Neuron (in vitro differentiated cells): ENCODE measurements at regions not wholly inside any gene's neighbourhood (a gene's known extent, or its start where the extent isn't known, plus 50 kb on each side); places are given as distances from the start of the nearest gene placed in this dataset.

Source experiments
- H2AFZ ChIP-seq: one replicate; pipeline ENCODE4 v1.6.1; 2013; ENCODE audit warnings: low read depth, mild to moderate bottlenecking, inconsistent platforms, low read length, moderate library complexity
- H3K27me3 ChIP-seq: one replicate; pipeline ENCODE4 v1.6.1; 2013; ENCODE audit warnings: low read length; ENCODE audit not compliant: insufficient read depth
- H3K36me3 ChIP-seq: one replicate; pipeline ENCODE4 v1.6.1; 2013; ENCODE audit warnings: low read length; ENCODE audit not compliant: insufficient read depth
- H3K4me1 ChIP-seq: one replicate; pipeline ENCODE4 v1.6.1; 2013; ENCODE audit warnings: low read length; ENCODE audit not compliant: insufficient read depth
- H3K4me3 ChIP-seq: 2 replicates; pipeline ENCODE4 v1.5.1; 2013; ENCODE audit warnings: mild to moderate bottlenecking, low read length, moderate library complexity
- H3K9me3 ChIP-seq: one replicate; pipeline ENCODE4 v1.6.1; 2013; ENCODE audit warnings: low read length

GRCh38 chr14:44814196-44814595, 147.6 kb downstream of the KLHL28 start:
- no peak overlapping the region for H2AFZ ChIP-seq
- no peaks in the 10 kb centered on the region for H3K27me3 ChIP-seq
- no peaks in the 10 kb centered on the region for H3K36me3 ChIP-seq
- no peaks in the 10 kb centered on the region for H3K9me3 ChIP-seq
- no peaks in the 10 kb centered on the region for H3K4me1 ChIP-seq
- no peak overlapping the region for H3K4me3 ChIP-seq

DNA sequence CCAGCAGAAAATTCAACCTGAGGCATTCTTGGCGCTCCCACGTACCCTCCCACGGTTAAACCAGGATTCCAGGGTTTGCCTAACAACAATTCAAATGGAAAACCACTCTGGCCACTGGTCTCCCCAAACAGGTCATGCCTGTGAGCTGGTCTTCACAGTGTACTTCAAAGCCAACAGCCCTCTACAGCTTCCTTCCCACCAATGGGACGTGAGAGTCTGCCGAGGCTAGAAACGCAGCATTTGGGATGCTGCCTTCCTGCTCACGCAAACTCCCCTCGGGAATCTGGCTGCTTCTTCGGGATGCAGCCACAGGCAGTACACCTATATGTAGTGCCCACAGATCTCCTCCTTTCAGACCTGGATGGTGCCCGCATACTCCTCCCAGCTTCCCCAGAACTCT, 149.1 kb downstream of the KLHL28 start:
- no peaks in the 10 kb centered on the region for H3K9me3 ChIP-seq
- no peak overlapping the region for H2AFZ ChIP-seq
- no peak overlapping the region for H3K4me3 ChIP-seq
- H3K4me1 ChIP-seq = no peaks in the 10 kb centered on the region
- H3K36me3 ChIP-seq = no peaks in the 10 kb centered on the region
- no peaks in the 10 kb centered on the region for H3K27me3 ChIP-seq

GRCh38 chr14:44804391-44804790, 157.4 kb downstream of the KLHL28 start:
- Histone ChIP-seq H3K9me3 (no peaks in the 10 kb centered on the region), H2AFZ (no peak overlapping the region), H3K36me3 (no peaks in the 10 kb centered on the region), H3K27me3 (no peaks in the 10 kb centered on the region), H3K4me3 (no peak overlapping the region), H3K4me1 (no peaks in the 10 kb centered on the region)

- H3K4me3 ChIP-seq = no peak overlapping the region
- no peaks in the 10 kb centered on the region for H3K4me1 ChIP-seq
- H2AFZ ChIP-seq = no peak overlapping the region
- no peaks in the 10 kb centered on the region for H3K9me3 ChIP-seq
- H3K36me3 ChIP-seq = no peaks in the 10 kb centered on the region
- H3K27me3 ChIP-seq = no peaks in the 10 kb centered on the region
Measured at GRCh38 chr14:44803239-44803905, 158.4 kb downstream of the KLHL28 start.

GRCh38 chr14:44798386-44799242, 163.1 kb downstream of the KLHL28 start:
- H3K4me3 ChIP-seq = no peak overlapping the region
- no peaks in the 10 kb centered on the region for H3K27me3 ChIP-seq
- no peaks in the 10 kb centered on the region for H3K9me3 ChIP-seq
- H3K4me1 ChIP-seq = no peaks in the 10 kb centered on the region
- no peak overlapping the region for H2AFZ ChIP-seq
- no peaks in the 10 kb centered on the region for H3K36me3 ChIP-seq

DNA sequence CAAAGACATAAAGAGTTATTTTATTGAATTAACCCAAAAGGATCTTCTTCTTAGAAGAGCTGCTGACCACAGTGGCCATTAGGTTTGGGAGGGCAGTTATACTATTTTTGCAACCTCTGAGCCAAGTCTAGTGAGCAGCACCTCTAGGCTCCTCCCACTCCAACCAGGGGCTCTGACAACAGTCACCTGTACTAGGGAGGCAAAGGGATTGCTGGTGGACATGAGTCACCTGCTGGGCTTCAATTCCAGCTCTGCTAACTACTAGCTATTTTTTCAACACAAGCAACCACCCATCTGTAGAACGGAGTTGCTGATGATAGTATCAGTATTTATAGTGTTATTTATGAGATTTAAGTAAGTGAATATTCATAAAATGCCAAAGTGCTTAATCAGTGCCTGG, 166.0 kb downstream of the KLHL28 start:
- H3K36me3 ChIP-seq = no peaks in the 10 kb centered on the region
- no peaks in the 10 kb centered on the region for H3K4me1 ChIP-seq
- H2AFZ ChIP-seq = no peak overlapping the region
- no peaks in the 10 kb centered on the region for H3K9me3 ChIP-seq
- H3K27me3 ChIP-seq = no peaks in the 10 kb centered on the region
- H3K4me3 ChIP-seq = no peak overlapping the region

- H3K36me3 ChIP-seq = no peaks in the 10 kb centered on the region
- no peak overlapping the region for H3K4me3 ChIP-seq
- H2AFZ ChIP-seq = no peak overlapping the region
- H3K9me3 ChIP-seq = no peaks in the 10 kb centered on the region
- H3K27me3 ChIP-seq = peaks cover 2% of the 10 kb centered on the region
- no peaks in the 10 kb centered on the region for H3K4me1 ChIP-seq
Measured at GRCh38 chr14:44791730-44792129, 170.0 kb downstream of the KLHL28 start.

- no peak overlapping the region for H3K4me3 ChIP-seq
- no peaks in the 10 kb centered on the region for H3K36me3 ChIP-seq
- H3K9me3 ChIP-seq = no peaks in the 10 kb centered on the region
- H2AFZ ChIP-seq = no peak overlapping the region
- H3K4me1 ChIP-seq = no peaks in the 10 kb centered on the region
- H3K27me3 ChIP-seq = peaks cover 2% of the 10 kb centered on the region
Measured at GRCh38 chr14:44788612-44789011, 173.1 kb downstream of the KLHL28 start.

DNA sequence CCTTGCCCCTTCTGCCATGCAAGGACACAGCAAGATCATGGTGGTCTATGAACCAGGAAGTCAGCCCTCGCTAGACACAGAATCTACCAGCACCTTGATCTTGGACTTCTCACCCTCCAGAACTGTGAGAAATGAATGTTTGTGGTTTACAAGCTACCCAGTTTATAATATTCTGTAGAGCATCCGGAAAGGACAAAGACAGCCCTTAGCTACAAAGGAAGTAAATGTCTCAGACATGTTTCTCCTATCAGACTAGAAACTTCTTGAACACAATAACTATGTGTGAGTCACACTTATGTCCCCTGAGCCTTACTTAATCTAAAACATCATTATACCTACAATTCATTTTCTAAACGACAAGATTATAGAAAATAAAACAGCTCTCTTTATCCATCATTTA, 176.7 kb downstream of the KLHL28 start:
- H3K4me1 ChIP-seq = no peaks in the 10 kb centered on the region
- no peaks in the 10 kb centered on the region for H3K36me3 ChIP-seq
- H3K27me3 ChIP-seq = peaks cover 2% of the 10 kb centered on the region
- no peak overlapping the region for H3K4me3 ChIP-seq
- H2AFZ ChIP-seq = no peak overlapping the region
- H3K9me3 ChIP-seq = no peaks in the 10 kb centered on the region

- peaks cover 2% of the 10 kb centered on the region for H3K27me3 ChIP-seq
- no peak overlapping the region for H2AFZ ChIP-seq
- H3K4me1 ChIP-seq = no peaks in the 10 kb centered on the region
- no peak overlapping the region for H3K4me3 ChIP-seq
- H3K36me3 ChIP-seq = no peaks in the 10 kb centered on the region
- no peaks in the 10 kb centered on the region for H3K9me3 ChIP-seq
Measured at GRCh38 chr14:44783901-44784300, 177.8 kb downstream of the KLHL28 start.

GRCh38 chr14:44782775-44783238, 178.9 kb downstream of the KLHL28 start:
- H3K36me3 ChIP-seq = no peaks in the 10 kb centered on the region
- H3K9me3 ChIP-seq = no peaks in the 10 kb centered on the region
- H2AFZ ChIP-seq = no peak overlapping the region
- peaks cover 3% of the 10 kb centered on the region for H3K4me1 ChIP-seq
- H3K27me3 ChIP-seq = no peaks in the 10 kb centered on the region
- H3K4me3 ChIP-seq = no peak overlapping the region

DNA sequence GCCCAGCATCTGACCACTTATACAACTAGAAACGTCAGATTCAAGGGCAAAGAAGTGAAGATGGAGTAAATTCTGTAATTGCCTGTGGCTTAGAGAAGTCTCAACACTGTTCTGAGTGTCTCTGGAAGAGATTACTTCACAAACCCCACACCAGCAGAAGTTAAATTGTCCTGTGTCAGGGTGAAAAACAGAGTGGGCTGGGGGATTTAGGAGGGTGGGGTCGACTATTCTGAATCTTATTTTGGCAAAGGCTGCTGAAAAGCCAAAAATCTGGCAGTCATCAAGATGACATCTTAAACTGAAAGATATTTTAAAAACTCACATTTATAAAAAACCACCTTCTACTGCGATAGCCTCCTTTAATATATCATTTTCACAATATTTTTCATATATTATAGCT, 180.8 kb downstream of the KLHL28 start:
- no peak overlapping the region for H2AFZ ChIP-seq
- no peaks in the 10 kb centered on the region for H3K9me3 ChIP-seq
- H3K36me3 ChIP-seq = no peaks in the 10 kb centered on the region
- H3K27me3 ChIP-seq = no peaks in the 10 kb centered on the region
- no peak overlapping the region for H3K4me3 ChIP-seq
- peaks cover 3% of the 10 kb centered on the region for H3K4me1 ChIP-seq

DNA sequence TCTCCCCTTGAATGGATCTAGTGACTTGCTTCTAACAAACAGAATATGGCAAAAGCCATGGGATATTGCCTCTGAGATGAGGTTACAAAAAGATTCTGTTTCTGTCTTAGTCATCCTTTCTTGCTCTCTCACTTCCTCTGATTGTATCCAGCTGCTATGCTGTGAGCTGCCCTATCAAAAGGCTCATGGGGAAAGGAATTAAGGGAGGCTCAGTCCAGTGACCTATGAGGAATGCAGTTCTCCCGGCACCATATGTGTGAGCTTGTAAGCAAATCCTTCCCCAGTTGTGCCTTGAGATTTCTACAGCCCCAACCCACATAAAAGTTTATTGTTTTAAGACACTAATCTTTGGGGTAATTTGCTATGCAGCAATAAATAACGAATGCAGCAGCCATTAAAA, 183.1 kb downstream of the KLHL28 start:
- Histone ChIP-seq H2AFZ (no peak overlapping the region), H3K36me3 (no peaks in the 10 kb centered on the region), H3K9me3 (no peaks in the 10 kb centered on the region), H3K4me3 (no peak overlapping the region), H3K27me3 (no peaks in the 10 kb centered on the region), H3K4me1 (peaks cover 3% of the 10 kb centered on the region)
